ENCODE measurements at regions not wholly inside any gene's neighbourhood (a gene's known extent, or its start where the extent isn't known, plus 50 kb on each side); places are given as distances from the start of the nearest gene placed in this dataset.

DNA sequence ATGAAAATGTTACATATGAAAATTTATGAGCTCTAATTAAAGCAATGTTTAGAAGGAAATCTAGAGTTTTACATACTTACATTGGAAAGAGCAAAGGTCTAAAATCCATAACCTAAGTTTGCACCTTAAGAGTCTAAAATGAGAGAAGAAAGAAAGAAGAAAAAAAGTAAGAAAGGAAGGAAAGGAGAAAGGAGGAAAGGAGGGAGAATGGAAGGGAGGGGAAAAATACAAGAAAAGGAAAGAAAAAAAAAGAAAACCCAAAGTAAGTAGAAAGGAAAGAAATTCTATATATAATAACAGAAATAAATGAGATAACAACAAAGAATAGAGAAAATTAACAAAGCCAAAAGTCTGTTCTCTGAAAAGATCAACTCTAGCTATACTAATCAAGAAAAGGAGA lies 122.6 kb downstream of the BCL2L11 start:
- no peaks in the 10 kb centered on the region for H3K4me1 Mint-ChIP-seq (ENCODE audit: low read depth)
- H3K9me3 Mint-ChIP-seq (ENCODE audit: low read depth), result no peaks in the 10 kb centered on the region

GRCh38 chr2:111244864-111245263 lies 124.2 kb downstream of the BCL2L11 start:
- Mint-ChIP-seq H3K27ac (ENCODE audit: unreplicated experiment) (no peak overlapping the region), H3K9me3 (ENCODE audit: low read depth) (no peaks in the 10 kb centered on the region), H3K4me3 (ENCODE audit: unreplicated experiment) (no peak overlapping the region), H3K4me1 (ENCODE audit: low read depth) (peaks cover 5% of the 10 kb centered on the region), H3K27me3 (ENCODE audit: low read depth) (no peaks in the 10 kb centered on the region), H3K36me3 (ENCODE audit: low read depth) (peaks cover 12% of the 10 kb centered on the region)
- DNase-seq (ENCODE audit: low spot score), result no peak
- TF ChIP-seq, protein P1, sequence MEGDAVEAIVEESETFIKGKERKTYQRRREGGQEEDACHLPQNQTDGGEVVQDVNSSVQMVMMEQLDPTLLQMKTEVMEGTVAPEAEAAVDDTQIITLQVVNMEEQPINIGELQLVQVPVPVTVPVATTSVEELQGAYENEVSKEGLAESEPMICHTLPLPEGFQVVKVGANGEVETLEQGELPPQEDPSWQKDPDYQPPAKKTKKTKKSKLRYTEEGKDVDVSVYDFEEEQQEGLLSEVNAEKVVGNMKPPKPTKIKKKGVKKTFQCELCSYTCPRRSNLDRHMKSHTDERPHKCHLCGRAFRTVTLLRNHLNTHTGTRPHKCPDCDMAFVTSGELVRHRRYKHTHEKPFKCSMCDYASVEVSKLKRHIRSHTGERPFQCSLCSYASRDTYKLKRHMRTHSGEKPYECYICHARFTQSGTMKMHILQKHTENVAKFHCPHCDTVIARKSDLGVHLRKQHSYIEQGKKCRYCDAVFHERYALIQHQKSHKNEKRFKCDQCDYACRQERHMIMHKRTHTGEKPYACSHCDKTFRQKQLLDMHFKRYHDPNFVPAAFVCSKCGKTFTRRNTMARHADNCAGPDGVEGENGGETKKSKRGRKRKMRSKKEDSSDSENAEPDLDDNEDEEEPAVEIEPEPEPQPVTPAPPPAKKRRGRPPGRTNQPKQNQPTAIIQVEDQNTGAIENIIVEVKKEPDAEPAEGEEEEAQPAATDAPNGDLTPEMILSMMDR (IDR thresholded peaks at IDR 0.05), result no peak

More for the DNA sequence above, 122.6 kb downstream of the BCL2L11 start:
- no peak for DNase-seq (ENCODE audit: low spot score)
- no peak overlapping the region for H3K27ac Mint-ChIP-seq (ENCODE audit: unreplicated experiment)
- no peaks in the 10 kb centered on the region for H3K27me3 Mint-ChIP-seq (ENCODE audit: low read depth)
- TF ChIP-seq, protein P1 (IDR thresholded peaks at IDR 0.05), result no peak
- H3K4me3 Mint-ChIP-seq (ENCODE audit: unreplicated experiment), result no peak overlapping the region
- peaks cover 15% of the 10 kb centered on the region for H3K36me3 Mint-ChIP-seq (ENCODE audit: low read depth)

GRCh38 chr2:111246620-111247061 lies 125.9 kb downstream of the BCL2L11 start:
- DNase-seq (ENCODE audit: low spot score), result no peak
- H3K27me3 Mint-ChIP-seq (ENCODE audit: low read depth), result no peaks in the 10 kb centered on the region
- peaks cover 10% of the 10 kb centered on the region for H3K36me3 Mint-ChIP-seq (ENCODE audit: low read depth)
- H3K4me3 Mint-ChIP-seq (ENCODE audit: unreplicated experiment), result no peak overlapping the region
- peaks cover 21% of the 10 kb centered on the region for H3K4me1 Mint-ChIP-seq (ENCODE audit: low read depth)
- H3K27ac Mint-ChIP-seq (ENCODE audit: unreplicated experiment), result no peak overlapping the region
- TF ChIP-seq, protein P1 (IDR thresholded peaks at IDR 0.05), result no peak
- H3K9me3 Mint-ChIP-seq (ENCODE audit: low read depth), result no peaks in the 10 kb centered on the region

- no peaks in the 10 kb centered on the region for H3K27me3 Mint-ChIP-seq (ENCODE audit: low read depth)
- H3K27ac Mint-ChIP-seq (ENCODE audit: unreplicated experiment), result no peak overlapping the region
- H3K4me1 Mint-ChIP-seq (ENCODE audit: low read depth), result peaks cover 29% of the 10 kb centered on the region
- no peaks in the 10 kb centered on the region for H3K9me3 Mint-ChIP-seq (ENCODE audit: low read depth)
- peaks cover 11% of the 10 kb centered on the region for H3K36me3 Mint-ChIP-seq (ENCODE audit: low read depth)
- DNase-seq (ENCODE audit: low spot score), result no peak
- H3K4me3 Mint-ChIP-seq (ENCODE audit: unreplicated experiment), result no peak overlapping the region
- TF ChIP-seq, protein P1 (IDR thresholded peaks at IDR 0.05), result no peak
Measured at GRCh38 chr2:111247491-111247890, 126.8 kb downstream of the BCL2L11 start.

- Mint-ChIP-seq H3K27ac (ENCODE audit: unreplicated experiment) (peak overlapping the region; percentile 20), H3K27me3 (ENCODE audit: low read depth) (no peaks in the 10 kb centered on the region), H3K36me3 (ENCODE audit: low read depth) (peaks cover 11% of the 10 kb centered on the region), H3K9me3 (ENCODE audit: low read depth) (no peaks in the 10 kb centered on the region), H3K4me1 (ENCODE audit: low read depth) (peaks cover 33% of the 10 kb centered on the region), H3K4me3 (ENCODE audit: unreplicated experiment) (no peak overlapping the region)
- DNase-seq (ENCODE audit: low spot score), result no peak
- TF ChIP-seq, protein P1 (IDR thresholded peaks at IDR 0.05), result no peak
Measured at GRCh38 chr2:111249806-111250205, 129.1 kb downstream of the BCL2L11 start.

All from chondrocyte (in vitro differentiated cells).